H1 (cell line): ENCODE measurements at regions not wholly inside any gene's neighbourhood (a gene's known extent, or its start where the extent isn't known, plus 50 kb on each side); places are given as distances from the start of the nearest gene placed in this dataset.

Experiments used
- CEBPB ChIP-seq: IDR thresholded peaks from 2 replicates; pipeline ENCODE4 v1.6.1; 2012; ENCODE audit warnings: low read depth, low read length
- CTCF ChIP-seq, 3 experiments: IDR thresholded peaks; 1 replicate in 2 of 3; 2 replicates in 1 of 3; pipeline versions ENCODE4 v1.5.1 to v1.6.1; 2011; ENCODE audit warnings: low read length in 3 of 3, mild to moderate bottlenecking in 3 of 3, inconsistent platforms in 2 of 3, low read depth in 1 of 3, moderate library complexity in 1 of 3; ENCODE audit not compliant: insufficient read depth in 1 of 3; ENCODE audit errors: control extremely low read depth in 1 of 3
- EP300 ChIP-seq, 2 experiments: IDR thresholded peaks; 1 replicate in 1 of 2; 2 replicates in 1 of 2; pipeline ENCODE4 v1.6.1; 2011 to 2012; ENCODE audit warnings: low read depth in 2 of 2, low read length in 2 of 2, mild to moderate bottlenecking in 2 of 2, borderline replicate concordance in 1 of 2, inconsistent platforms in 1 of 2, moderate library complexity in 1 of 2
- HDAC2 ChIP-seq, 2 experiments: fragments of 300-600 bp in 1 of 2; sonication (generic) in 1 of 2; IDR thresholded peaks; 2 replicates each; pipeline ENCODE4 v1.6.1; 2011 to 2012; ENCODE audit warnings: low read depth in 2 of 2, low read length in 2 of 2, mild to moderate bottlenecking in 2 of 2, moderate library complexity in 2 of 2, borderline replicate concordance in 1 of 2, inconsistent platforms in 1 of 2
- JUND ChIP-seq: IDR thresholded peaks from 2 replicates; pipeline ENCODE4 v1.6.1; 2011; ENCODE audit warnings: mild to moderate bottlenecking, improper control_type of control experiment, low read length
- POLR2A ChIP-seq, 2 experiments: IDR thresholded peaks; 1 replicate in 1 of 2; 2 replicates in 1 of 2; pipeline ENCODE4 v1.6.1; 2011; ENCODE audit warnings: low read depth in 2 of 2, low read length in 2 of 2, mild to moderate bottlenecking in 2 of 2; ENCODE audit errors: control extremely low read depth in 1 of 2
- POLR2AphosphoS5 ChIP-seq: IDR thresholded peaks from 2 replicates; pipeline ENCODE4 v1.6.1; 2011; ENCODE audit warnings: low read depth, low read length
- POU5F1 ChIP-seq: IDR thresholded peaks from 2 replicates; pipeline ENCODE4 v1.6.1; 2011; ENCODE audit warnings: low read depth, mild to moderate bottlenecking, low read length, moderate library complexity
- SP1 ChIP-seq: IDR thresholded peaks from 2 replicates; pipeline ENCODE4 v1.6.1; 2011; ENCODE audit warnings: low read depth, low read length
- TCF12 ChIP-seq: IDR thresholded peaks from 2 replicates; pipeline ENCODE4 v1.6.1; 2011; ENCODE audit warnings: low read depth, mild to moderate bottlenecking, low read length

- TF ChIP-seq CTCF (IDR thresholded peaks at IDR 0.05; ENCODE audit: control extremely low read depth in 1 of 3, insufficient read depth in 1 of 3, low read depth in 1 of 3, low read length in 3 of 3): no peak
- no peak for TF ChIP-seq SP1
- no peak for TF ChIP-seq POU5F1
- TF ChIP-seq TCF12: no peak
- no peak for TF ChIP-seq POLR2A (IDR thresholded peaks at IDR 0.05; ENCODE audit: control extremely low read depth in 1 of 2, low read depth in 2 of 2, low read length in 2 of 2)
- no peak for TF ChIP-seq CEBPB
- no peak for TF ChIP-seq HDAC2 (IDR thresholded peaks at IDR 0.05; ENCODE audit: borderline replicate concordance in 1 of 2, low read depth in 2 of 2, low read length in 2 of 2)
- TF ChIP-seq JUND: no peak
- TF ChIP-seq EP300 (IDR thresholded peaks at IDR 0.05; ENCODE audit: borderline replicate concordance in 1 of 2, low read depth in 2 of 2, low read length in 2 of 2): no peak
- no peak for TF ChIP-seq POLR2AphosphoS5
Measured at GRCh38 chr1:73722055-73722454, 475.9 kb downstream of the LRRIQ3 start.
